SK-N-SH (cell line): ENCODE measurements at regions not wholly inside any gene's neighbourhood (a gene's known extent, or its start where the extent isn't known, plus 50 kb on each side); places are given as distances from the start of the nearest gene placed in this dataset.

Experiments used
- CTCF ChIA-PET: fragments of 300-600, 350-600 bp; formaldehyde crosslinking; extraction: SDS; loops from one replicate; lab custom pipeline; 2021; lab: Yijun Ruan, JAX
- POLR2A ChIA-PET: fragments of 350-600 bp; sonication (Branson Sonifier 250); formaldehyde crosslinking; extraction: SDS; loops from one replicate; lab custom pipeline; 2020; ENCODE audit warnings: antibody characterized with exemption, inconsistent platforms; lab: Yijun Ruan, JAX
- DNase-seq: peaks from one replicate; pipeline ENCODE4 v3.0.0; 2012
- H2AFZ ChIP-seq: fragments of 200-600 bp; sonication (generic); 2 replicates; pipeline ENCODE4 v1.8.1; 2016; ENCODE audit warnings: antibody characterized with exemption, mild to moderate bottlenecking, low read depth
- H3F3A ChIP-seq: fragments of 200-600 bp; sonication (generic); replicated peaks from 2 replicates; pipeline ENCODE3; 2016; ENCODE audit warnings: antibody characterized with exemption, mild to moderate bottlenecking; ENCODE audit not compliant: insufficient read depth
- H3K27ac ChIP-seq, 2 experiments: fragments of 200-500 bp in 1 of 2; fragments of 200-600 bp in 1 of 2; sonication (Bioruptor generic) in 1 of 2; sonication (generic), shearing (Covaris generic) in 1 of 2; 2 replicates each; pipeline versions ENCODE4 v1.5.1 to v1.6.1; 2014 to 2016; ENCODE audit warnings: low read depth in 2 of 2, inconsistent platforms in 1 of 2, low read length in 1 of 2, mild to moderate bottlenecking in 1 of 2, mixed read lengths in 1 of 2
- H3K27me3 ChIP-seq: fragments of 200-600 bp; sonication (generic), shearing (Covaris generic); 2 replicates; pipeline ENCODE4 v1.6.1; 2016; ENCODE audit warnings: mixed run types; ENCODE audit not compliant: insufficient read depth
- H3K36me3 ChIP-seq, 2 experiments: fragments of 200-500 bp in 1 of 2; fragments of 200-600 bp in 1 of 2; sonication (Bioruptor generic) in 1 of 2; sonication (generic) in 1 of 2; replicated peaks in 1 of 2; 2 replicates each; pipeline versions ENCODE3 to v1.5.1; 2014 to 2016; ENCODE audit warnings: low read length in 1 of 2, mild to moderate bottlenecking in 1 of 2; ENCODE audit not compliant: insufficient read depth in 2 of 2, control insufficient read depth in 1 of 2
- H3K4me1 ChIP-seq, 2 experiments: fragments of 200-500 bp in 1 of 2; fragments of 200-600 bp in 1 of 2; sonication (Bioruptor generic) in 1 of 2; sonication (generic), shearing (Covaris generic) in 1 of 2; 2 replicates each; pipeline versions ENCODE4 v1.5.1 to v1.6.1; 2014 to 2016; ENCODE audit warnings: low read depth in 1 of 2, low read length in 1 of 2, mixed run types in 1 of 2; ENCODE audit not compliant: insufficient read depth in 2 of 2, control insufficient read depth in 1 of 2
- H3K4me2 ChIP-seq: fragments of 200-600 bp; sonication (generic), shearing (Covaris generic); 2 replicates; pipeline ENCODE4 v1.6.1; 2017; ENCODE audit warnings: mixed run types
- H3K4me3 ChIP-seq, 2 experiments: fragments of 200-500 bp in 1 of 2; fragments of 200-600 bp in 1 of 2; sonication (Bioruptor generic) in 1 of 2; sonication (generic), shearing (Covaris generic) in 1 of 2; 2 replicates each; pipeline versions ENCODE4 v1.5.1 to v1.8.1; 2014 to 2016; ENCODE audit warnings: low read depth in 2 of 2, inconsistent platforms in 1 of 2, low read length in 1 of 2, mild to moderate bottlenecking in 1 of 2, mixed read lengths in 1 of 2, moderate library complexity in 1 of 2
- H3K79me2 ChIP-seq: fragments of 200-600 bp; sonication (generic); 2 replicates; pipeline ENCODE4 v1.8.1; 2017; ENCODE audit warnings: mild to moderate bottlenecking; ENCODE audit not compliant: insufficient read depth
- H3K9ac ChIP-seq: fragments of 200-600 bp; sonication (generic); 2 replicates; pipeline ENCODE4 v1.6.1; 2017; ENCODE audit warnings: mixed run types
- H3K9me2 ChIP-seq: fragments of 200-600 bp; sonication (generic); 2 replicates; pipeline ENCODE4 v1.6.1; 2017; ENCODE audit warnings: mixed run types
- H3K9me3 ChIP-seq: fragments of 200-600 bp; sonication (generic); 2 replicates; pipeline ENCODE4 v1.6.1; 2017; ENCODE audit warnings: mixed run types, mild to moderate bottlenecking, moderate library complexity
- H4K20me1 ChIP-seq: fragments of 200-600 bp; sonication (generic); 2 replicates; pipeline ENCODE4 v1.6.1; 2017; ENCODE audit warnings: mild to moderate bottlenecking, mixed run types; ENCODE audit not compliant: insufficient read depth
- CHD2 ChIP-seq: fragments of 150-350 bp; IDR thresholded peaks from 2 replicates; pipeline ENCODE4 v1.6.1; 2018; ENCODE audit warnings: low read length; ENCODE audit not compliant: partially characterized antibody
- ELF1 ChIP-seq: IDR thresholded peaks from 2 replicates; pipeline ENCODE4 v1.4.0; 2012
- EZH2phosphoT487 ChIP-seq: fragments of 200-600 bp; sonication (generic); IDR thresholded peaks from 2 replicates; pipeline ENCODE4 v1.6.1; 2017; ENCODE audit warnings: low read depth, mixed run types, mild to moderate bottlenecking, antibody characterized with exemption, moderate library complexity, borderline replicate concordance
- FOXJ3 ChIP-seq: sonication (generic); formaldehyde crosslinking; IDR thresholded peaks from 2 replicates; pipeline ENCODE4 v1.5.1; 2020; ENCODE audit warnings: mild to moderate bottlenecking, missing genetic modification reagents
- MEF2A ChIP-seq: IDR thresholded peaks from 2 replicates; pipeline ENCODE4 v1.4.0; 2012; ENCODE audit warnings: low read depth, borderline replicate concordance
- NRF1 ChIP-seq: IDR thresholded peaks from 2 replicates; pipeline ENCODE4 v1.6.1; 2012; ENCODE audit warnings: low read depth, mild to moderate bottlenecking, low read length
- RAD21 ChIP-seq: IDR thresholded peaks from 2 replicates; pipeline ENCODE4 v1.6.1; 2012; ENCODE audit warnings: mild to moderate bottlenecking, low read length
- RXRA ChIP-seq: IDR thresholded peaks from 2 replicates; pipeline ENCODE4 v1.4.0; 2012; ENCODE audit warnings: low read depth, mild to moderate bottlenecking, borderline replicate concordance
- SIN3A ChIP-seq: IDR thresholded peaks from 2 replicates; pipeline ENCODE4 v1.6.1; 2012; ENCODE audit warnings: low read depth, mild to moderate bottlenecking, low read length, moderate library complexity, borderline replicate concordance
- TAF1 ChIP-seq: IDR thresholded peaks from 2 replicates; pipeline ENCODE4 v1.6.1; 2012; ENCODE audit warnings: low read depth, mild to moderate bottlenecking, low read length, moderate library complexity, borderline replicate concordance
- TCF12 ChIP-seq: IDR thresholded peaks from 2 replicates; pipeline ENCODE4 v1.4.0; 2012
- WGBS: methylation state at CpG from one replicate; pipeline ENCODE4 v1.1.6; 2017; ENCODE audit warnings: low lambda C conversion rate; 5-methylcytosine and 5-hydroxymethylcytosine counted together
- TF ChIP-seq, protein P1 (sequence below): IDR thresholded peaks from 2 replicates; pipeline ENCODE4 v1.4.0; 2012; ENCODE audit warnings: low read depth, borderline replicate concordance
- TF ChIP-seq, protein P2 (sequence below): fragments of 150-350 bp; IDR thresholded peaks from 2 replicates; pipeline ENCODE4 v1.6.1; 2017; ENCODE audit warnings: antibody characterized with exemption, low read length, low read depth, borderline replicate concordance
- TF ChIP-seq, protein P3 (sequence below): IDR thresholded peaks from 2 replicates; pipeline ENCODE4 v1.6.1; 2012; ENCODE audit warnings: mild to moderate bottlenecking, low read depth, low read length, moderate library complexity

DNA sequence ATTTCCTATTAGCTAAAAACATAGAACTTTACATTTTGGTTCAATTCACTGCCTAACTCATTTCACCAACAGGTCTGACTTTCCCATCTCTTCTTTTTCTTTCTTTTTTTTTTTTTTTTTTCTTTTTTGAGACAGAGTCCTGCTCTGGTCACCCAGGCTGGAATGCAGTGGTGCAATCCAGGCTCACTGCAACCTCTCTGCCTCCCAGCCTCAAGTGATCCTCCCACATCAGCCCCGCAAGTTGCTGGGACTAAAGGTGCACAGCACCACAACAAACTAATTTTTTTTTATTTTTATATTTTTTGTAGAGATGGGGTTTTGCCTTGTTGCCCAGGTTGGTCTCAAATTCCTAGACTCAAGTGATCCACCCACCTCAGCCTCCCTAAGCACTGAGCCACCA is 57.8 kb upstream of the HNRNPA3 start:
- no peak overlapping the region for H3K4me2 ChIP-seq
- no peak overlapping the region for H3K9ac ChIP-seq
- H4K20me1 ChIP-seq = no peaks in the 10 kb centered on the region
- no peaks in the 10 kb centered on the region for H3F3A ChIP-seq
- CTCF ChIA-PET = interaction anchor here (0.7 to 3.7 kb wide), 5 partner anchors 10 to 1028 kb away, joined by 3 to 29 read pairs (median 4); no protein-coding TSS in a partner anchor
- POLR2A ChIA-PET = no interaction called here
- no peaks in the 10 kb centered on the region for H3K9me2 ChIP-seq
- 95% methylated on average over 1 of the region's 1 CpG for WGBS
- H3K79me2 ChIP-seq = no peaks in the 10 kb centered on the region
- no peaks in the 10 kb centered on the region for H3K9me3 ChIP-seq
- TF ChIP-seq NRF1 (no peak), MEF2A (no peak), RXRA (no peak), ELF1 (no peak), TCF12 (no peak), EZH2phosphoT487 (no peak), SIN3A (no peak), CHD2 (no peak), TAF1 (no peak), RAD21 (no peak), FOXJ3 (CRISPR knock-in tag) (no peak)
- TF ChIP-seq, protein P1, sequence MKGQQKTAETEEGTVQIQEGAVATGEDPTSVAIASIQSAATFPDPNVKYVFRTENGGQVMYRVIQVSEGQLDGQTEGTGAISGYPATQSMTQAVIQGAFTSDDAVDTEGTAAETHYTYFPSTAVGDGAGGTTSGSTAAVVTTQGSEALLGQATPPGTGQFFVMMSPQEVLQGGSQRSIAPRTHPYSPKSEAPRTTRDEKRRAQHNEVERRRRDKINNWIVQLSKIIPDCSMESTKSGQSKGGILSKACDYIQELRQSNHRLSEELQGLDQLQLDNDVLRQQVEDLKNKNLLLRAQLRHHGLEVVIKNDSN = no peak
- TF ChIP-seq, protein P2, sequence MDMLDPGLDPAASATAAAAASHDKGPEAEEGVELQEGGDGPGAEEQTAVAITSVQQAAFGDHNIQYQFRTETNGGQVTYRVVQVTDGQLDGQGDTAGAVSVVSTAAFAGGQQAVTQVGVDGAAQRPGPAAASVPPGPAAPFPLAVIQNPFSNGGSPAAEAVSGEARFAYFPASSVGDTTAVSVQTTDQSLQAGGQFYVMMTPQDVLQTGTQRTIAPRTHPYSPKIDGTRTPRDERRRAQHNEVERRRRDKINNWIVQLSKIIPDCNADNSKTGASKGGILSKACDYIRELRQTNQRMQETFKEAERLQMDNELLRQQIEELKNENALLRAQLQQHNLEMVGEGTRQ = no peak
- TF ChIP-seq, protein P3, sequence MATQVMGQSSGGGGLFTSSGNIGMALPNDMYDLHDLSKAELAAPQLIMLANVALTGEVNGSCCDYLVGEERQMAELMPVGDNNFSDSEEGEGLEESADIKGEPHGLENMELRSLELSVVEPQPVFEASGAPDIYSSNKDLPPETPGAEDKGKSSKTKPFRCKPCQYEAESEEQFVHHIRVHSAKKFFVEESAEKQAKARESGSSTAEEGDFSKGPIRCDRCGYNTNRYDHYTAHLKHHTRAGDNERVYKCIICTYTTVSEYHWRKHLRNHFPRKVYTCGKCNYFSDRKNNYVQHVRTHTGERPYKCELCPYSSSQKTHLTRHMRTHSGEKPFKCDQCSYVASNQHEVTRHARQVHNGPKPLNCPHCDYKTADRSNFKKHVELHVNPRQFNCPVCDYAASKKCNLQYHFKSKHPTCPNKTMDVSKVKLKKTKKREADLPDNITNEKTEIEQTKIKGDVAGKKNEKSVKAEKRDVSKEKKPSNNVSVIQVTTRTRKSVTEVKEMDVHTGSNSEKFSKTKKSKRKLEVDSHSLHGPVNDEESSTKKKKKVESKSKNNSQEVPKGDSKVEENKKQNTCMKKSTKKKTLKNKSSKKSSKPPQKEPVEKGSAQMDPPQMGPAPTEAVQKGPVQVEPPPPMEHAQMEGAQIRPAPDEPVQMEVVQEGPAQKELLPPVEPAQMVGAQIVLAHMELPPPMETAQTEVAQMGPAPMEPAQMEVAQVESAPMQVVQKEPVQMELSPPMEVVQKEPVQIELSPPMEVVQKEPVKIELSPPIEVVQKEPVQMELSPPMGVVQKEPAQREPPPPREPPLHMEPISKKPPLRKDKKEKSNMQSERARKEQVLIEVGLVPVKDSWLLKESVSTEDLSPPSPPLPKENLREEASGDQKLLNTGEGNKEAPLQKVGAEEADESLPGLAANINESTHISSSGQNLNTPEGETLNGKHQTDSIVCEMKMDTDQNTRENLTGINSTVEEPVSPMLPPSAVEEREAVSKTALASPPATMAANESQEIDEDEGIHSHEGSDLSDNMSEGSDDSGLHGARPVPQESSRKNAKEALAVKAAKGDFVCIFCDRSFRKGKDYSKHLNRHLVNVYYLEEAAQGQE = no peak
- no peak overlapping the region for H3K4me3 ChIP-seq
- no peak overlapping the region for H2AFZ ChIP-seq
- H3K4me1 ChIP-seq = peaks cover 0 to 5% of the 10 kb centered on the region in 2 experiments; a peak in 1 of 4 replicates
- H3K27ac ChIP-seq = no peak overlapping the region
- DNase-seq = no peak
- no peaks in the 10 kb centered on the region for H3K27me3 ChIP-seq
- H3K36me3 ChIP-seq = no peaks in the 10 kb centered on the region
